ENCODE measurements at regions not wholly inside any gene's neighbourhood (a gene's known extent, or its start where the extent isn't known, plus 50 kb on each side); places are given as distances from the start of the nearest gene placed in this dataset.

DNA sequence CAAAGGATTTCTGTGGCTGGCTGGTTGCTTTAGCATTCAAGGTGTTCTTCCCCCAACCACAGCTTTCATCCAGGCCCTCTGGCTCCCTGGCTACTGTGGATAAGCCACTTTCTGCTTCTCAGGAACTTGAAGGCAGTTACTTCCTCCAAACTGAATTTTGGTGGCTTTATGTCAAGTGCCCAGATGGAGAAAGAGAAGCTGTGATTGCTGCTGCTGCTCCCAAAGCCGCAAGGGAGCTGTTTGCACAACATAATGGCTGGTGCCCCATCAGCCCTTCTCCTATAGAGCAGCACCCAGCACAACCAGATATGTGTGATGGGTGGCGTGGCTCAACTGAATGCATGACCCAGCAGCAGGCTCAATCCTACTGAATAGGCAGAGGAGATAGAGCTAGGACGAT lies 465.2 kb downstream of the MAFB start:
- H3K27ac Mint-ChIP-seq: no peak overlapping the region
- H3K4me1 Mint-ChIP-seq: no peaks in the 10 kb centered on the region
- no peak overlapping the region for H3K4me3 Mint-ChIP-seq
- no peaks in the 10 kb centered on the region for H3K36me3 Mint-ChIP-seq
- H3K27me3 Mint-ChIP-seq (ENCODE audit: low read depth in 3 of 3): peaks cover 0 to 6% (median 2%) of the 10 kb centered on the region in 3 donors
- H3K9me3 Mint-ChIP-seq: peaks cover 0 to 3% (median 0%) of the 10 kb centered on the region in 6 donors
- DNase-seq: no peak

DNA sequence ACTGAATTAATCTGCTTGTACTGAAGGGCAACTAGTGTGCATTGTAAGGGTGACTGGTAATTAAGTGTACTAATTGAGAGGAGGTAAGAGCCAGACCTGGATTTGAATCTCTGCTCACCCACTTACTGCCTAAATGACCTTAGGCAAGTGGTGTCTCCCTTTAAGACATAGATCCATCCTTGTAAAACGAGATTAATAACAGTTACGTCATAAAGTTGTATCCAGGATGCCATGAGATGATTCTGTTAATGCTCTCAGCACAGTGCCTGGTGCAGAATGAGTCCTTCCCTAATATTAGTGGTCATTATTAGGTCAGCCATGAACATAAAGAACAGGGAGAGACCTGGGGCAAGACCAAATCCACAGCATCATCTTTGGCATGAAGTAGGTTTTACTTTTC lies 470.1 kb downstream of the MAFB start:
- H3K36me3 Mint-ChIP-seq: no peaks in the 10 kb centered on the region
- no peak overlapping the region for H3K27ac Mint-ChIP-seq
- H3K27me3 Mint-ChIP-seq (ENCODE audit: low read depth in 3 of 3): peaks cover 1 to 10% (median 2%) of the 10 kb centered on the region in 3 donors
- peaks cover 0 to 7% (median 0%) of the 10 kb centered on the region in 6 donors for H3K9me3 Mint-ChIP-seq
- DNase-seq: no peak
- no peaks in the 10 kb centered on the region for H3K4me1 Mint-ChIP-seq
- H3K4me3 Mint-ChIP-seq: no peak overlapping the region

DNA sequence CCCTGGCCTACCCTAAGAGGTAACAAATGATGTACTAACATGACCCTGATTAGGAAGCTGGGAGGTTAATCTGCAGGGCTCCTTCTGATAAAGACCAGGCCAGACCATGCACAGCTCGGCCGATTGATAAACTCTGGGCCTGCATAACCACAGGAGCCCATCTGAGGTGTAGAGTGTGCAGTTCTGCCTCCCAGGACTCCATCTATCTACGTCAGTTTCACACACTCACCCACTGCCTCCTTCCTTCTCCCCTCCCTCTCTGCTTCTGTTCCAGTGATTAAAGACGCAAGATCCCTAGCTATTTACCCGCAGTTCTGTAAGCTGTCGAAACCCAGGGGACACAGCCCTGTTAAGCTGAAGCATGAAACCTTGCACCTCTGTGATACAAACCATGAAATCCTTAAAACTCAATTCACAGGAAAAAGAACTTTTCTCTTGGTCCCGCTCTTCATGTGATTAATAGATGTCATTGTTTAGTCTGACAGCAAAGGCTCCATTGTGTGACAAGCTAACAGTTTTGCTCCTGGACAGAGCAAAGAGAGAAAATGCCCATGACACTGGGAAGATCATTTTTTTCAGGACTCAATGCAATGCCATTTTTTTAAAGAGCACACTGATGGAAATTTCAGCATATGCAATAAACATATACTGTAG lies 470.6 kb downstream of the MAFB start:
- Mint-ChIP-seq H3K27ac (no peak overlapping the region), H3K36me3 (no peaks in the 10 kb centered on the region), H3K9me3 (peaks cover 0 to 7% (median 0%) of the 10 kb centered on the region in 6 donors), H3K27me3 (ENCODE audit: low read depth in 3 of 3) (peaks cover 1 to 10% (median 2%) of the 10 kb centered on the region in 3 donors), H3K4me1 (no peaks in the 10 kb centered on the region), H3K4me3 (no peak overlapping the region)
- DNase-seq: no peak

DNA sequence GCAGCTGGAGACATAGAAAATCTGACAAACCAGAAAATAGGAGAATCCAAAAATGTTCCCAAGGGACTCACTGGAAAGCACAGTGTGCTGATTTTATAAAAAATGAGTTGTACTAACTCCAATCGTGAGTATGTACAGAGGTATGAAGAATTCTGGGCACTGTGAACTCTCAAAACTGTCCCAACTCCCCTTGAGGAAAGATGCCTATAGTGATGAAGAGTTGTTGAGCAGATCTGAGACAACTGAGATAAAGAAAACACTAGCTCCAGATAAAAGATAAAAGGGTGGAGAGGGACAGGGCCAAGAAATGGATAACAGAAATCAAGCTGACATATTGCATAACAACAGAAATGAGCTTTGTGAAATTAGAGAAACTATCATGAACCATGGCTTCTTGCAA lies 481.4 kb downstream of the MAFB start:
- Mint-ChIP-seq H3K36me3 (no peaks in the 10 kb centered on the region), H3K27ac (no peak overlapping the region), H3K4me1 (no peaks in the 10 kb centered on the region), H3K9me3 (peaks cover 0 to 2% (median 0%) of the 10 kb centered on the region in 6 donors), H3K27me3 (ENCODE audit: low read depth in 3 of 3) (peaks cover 1 to 2% (median 2%) of the 10 kb centered on the region in 3 donors), H3K4me3 (no peak overlapping the region)
- no peak for DNase-seq

DNA sequence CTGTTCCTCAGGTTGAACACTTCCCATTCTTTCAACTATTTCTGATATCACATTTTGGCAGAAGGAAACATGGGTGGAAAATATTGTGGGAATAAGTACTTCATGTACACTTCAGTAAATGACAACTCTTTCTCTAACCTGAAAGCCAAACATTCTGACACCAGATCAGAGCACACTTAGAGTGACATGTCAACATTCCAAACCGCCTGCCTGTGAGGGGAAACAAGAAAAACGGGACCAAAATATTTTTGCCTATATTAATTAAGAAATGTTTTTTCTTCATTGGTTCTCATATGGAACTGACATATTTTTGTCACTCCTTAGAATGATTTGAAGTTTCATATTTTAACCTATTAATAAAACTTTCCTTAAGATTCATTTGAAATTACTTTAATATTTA lies 483.1 kb downstream of the MAFB start:
- H3K27ac Mint-ChIP-seq: no peak overlapping the region
- H3K9me3 Mint-ChIP-seq: peaks cover 0 to 3% (median 0%) of the 10 kb centered on the region in 6 donors
- DNase-seq: no peak
- H3K27me3 Mint-ChIP-seq (ENCODE audit: low read depth in 3 of 3): peaks cover 1 to 8% (median 2%) of the 10 kb centered on the region in 3 donors
- no peaks in the 10 kb centered on the region for H3K4me1 Mint-ChIP-seq
- H3K4me3 Mint-ChIP-seq: no peak overlapping the region
- H3K36me3 Mint-ChIP-seq: no peaks in the 10 kb centered on the region

DNA sequence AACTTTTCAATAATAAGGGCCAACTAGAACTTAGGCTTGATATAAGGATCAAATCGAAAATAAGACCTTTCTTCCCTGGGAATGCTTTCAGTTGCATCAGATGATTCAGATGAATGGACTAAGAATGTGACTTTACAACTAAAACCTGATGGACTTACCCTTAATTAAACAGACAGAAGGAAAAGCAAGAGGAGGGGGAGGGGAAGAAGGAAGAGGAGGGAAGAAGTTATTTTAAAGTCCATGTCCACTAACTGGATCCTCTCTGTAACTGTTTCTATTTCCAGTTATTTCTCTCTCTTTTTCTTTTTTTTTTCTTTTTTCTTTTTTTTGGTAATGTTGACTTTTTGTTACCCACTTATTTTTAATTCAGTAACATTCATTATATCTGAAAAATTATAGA lies 486.0 kb downstream of the MAFB start:
- Mint-ChIP-seq H3K4me3 (no peak overlapping the region), H3K4me1 (no peaks in the 10 kb centered on the region), H3K27ac (no peak overlapping the region), H3K27me3 (ENCODE audit: low read depth in 3 of 3) (peaks cover 0 to 8% (median 2%) of the 10 kb centered on the region in 3 donors), H3K9me3 (peaks cover 0 to 2% (median 0%) of the 10 kb centered on the region in 6 donors), H3K36me3 (no peaks in the 10 kb centered on the region)
- no peak for DNase-seq

DNA sequence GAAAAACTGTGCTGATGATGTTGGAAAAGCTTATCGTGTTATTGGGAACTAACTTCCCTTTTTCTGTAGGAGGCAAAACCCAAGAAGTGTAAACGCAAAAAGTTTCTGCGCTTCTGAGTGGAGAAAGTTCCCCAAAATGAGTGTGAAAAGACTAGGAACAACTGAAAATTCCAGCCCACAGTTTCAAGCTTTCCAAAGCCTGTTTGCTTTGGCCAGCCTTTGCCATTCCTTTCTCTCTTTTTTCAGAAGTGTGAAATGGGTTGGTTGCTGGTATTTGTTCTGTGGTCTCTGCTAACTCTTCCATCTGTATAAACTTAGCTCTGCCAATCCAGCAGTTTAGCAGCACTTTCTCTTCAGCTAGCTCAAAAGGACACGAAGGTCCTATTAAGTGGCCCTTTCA lies 491.3 kb downstream of the MAFB start:
- Mint-ChIP-seq H3K36me3 (no peaks in the 10 kb centered on the region), H3K27ac (no peak overlapping the region), H3K4me3 (no peak overlapping the region), H3K9me3 (peaks cover 0 to 1% (median 0%) of the 10 kb centered on the region in 6 donors), H3K27me3 (ENCODE audit: low read depth in 3 of 3) (peaks cover 0 to 6% (median 0%) of the 10 kb centered on the region in 3 donors), H3K4me1 (no peaks in the 10 kb centered on the region)
- DNase-seq: no peak

DNA sequence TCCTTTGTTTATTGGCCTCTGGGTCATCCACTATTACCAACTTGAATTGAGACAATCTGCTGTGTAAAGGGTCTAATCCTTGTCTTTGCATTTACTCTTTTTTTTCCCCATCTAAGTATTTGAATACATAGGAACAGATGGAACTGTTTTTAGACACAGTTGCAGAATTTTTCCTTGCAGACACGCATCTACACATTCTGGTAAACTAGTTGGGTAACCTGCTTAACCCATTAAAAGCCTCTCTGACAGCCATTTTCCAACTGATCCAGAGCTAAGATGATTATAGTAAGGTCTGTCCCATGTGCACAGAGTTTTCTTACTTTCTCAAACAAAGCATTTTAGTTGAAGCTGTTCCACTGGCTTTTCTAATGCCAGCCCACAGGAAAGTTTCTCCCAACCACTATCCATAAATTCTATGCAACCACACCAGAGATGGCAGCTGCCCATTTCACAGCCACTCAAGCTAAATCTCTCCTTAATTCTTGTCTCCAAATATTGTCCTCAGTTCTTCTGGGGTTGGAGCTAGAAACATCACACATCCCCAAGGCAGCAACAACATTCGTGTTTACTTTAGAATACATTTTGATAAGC lies 492.1 kb downstream of the MAFB start:
- no peak for DNase-seq
- Mint-ChIP-seq H3K9me3 (no peaks in the 10 kb centered on the region), H3K4me1 (no peaks in the 10 kb centered on the region), H3K27me3 (ENCODE audit: low read depth in 3 of 3) (peaks cover 0 to 3% (median 3%) of the 10 kb centered on the region in 3 donors), H3K27ac (no peak overlapping the region), H3K36me3 (no peaks in the 10 kb centered on the region), H3K4me3 (no peak overlapping the region)

DNA sequence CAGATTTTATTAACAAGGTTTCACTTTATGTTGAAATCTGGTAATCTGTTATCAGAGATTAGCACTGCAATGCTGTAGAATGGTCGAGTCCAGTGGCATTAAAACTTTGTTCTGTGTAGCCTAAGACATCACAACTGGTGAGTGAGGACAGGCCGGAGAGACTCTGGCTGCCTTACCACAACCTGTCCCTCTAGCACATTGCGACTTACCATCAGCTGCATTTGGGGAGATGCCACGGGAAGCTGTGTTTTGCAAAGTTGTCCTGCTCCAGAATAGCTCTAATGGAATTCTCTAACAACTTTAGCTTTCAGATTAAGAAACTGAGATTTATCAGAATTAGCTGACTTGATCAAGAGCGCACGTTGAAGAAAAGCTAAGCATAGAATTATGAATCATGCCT lies 493.3 kb downstream of the MAFB start:
- H3K36me3 Mint-ChIP-seq: no peaks in the 10 kb centered on the region
- DNase-seq: no peak
- peaks cover 0 to 3% (median 0%) of the 10 kb centered on the region in 3 donors for H3K27me3 Mint-ChIP-seq (ENCODE audit: low read depth in 3 of 3)
- no peak overlapping the region for H3K4me3 Mint-ChIP-seq
- no peaks in the 10 kb centered on the region for H3K9me3 Mint-ChIP-seq
- H3K4me1 Mint-ChIP-seq: no peaks in the 10 kb centered on the region
- H3K27ac Mint-ChIP-seq: no peak overlapping the region

DNA sequence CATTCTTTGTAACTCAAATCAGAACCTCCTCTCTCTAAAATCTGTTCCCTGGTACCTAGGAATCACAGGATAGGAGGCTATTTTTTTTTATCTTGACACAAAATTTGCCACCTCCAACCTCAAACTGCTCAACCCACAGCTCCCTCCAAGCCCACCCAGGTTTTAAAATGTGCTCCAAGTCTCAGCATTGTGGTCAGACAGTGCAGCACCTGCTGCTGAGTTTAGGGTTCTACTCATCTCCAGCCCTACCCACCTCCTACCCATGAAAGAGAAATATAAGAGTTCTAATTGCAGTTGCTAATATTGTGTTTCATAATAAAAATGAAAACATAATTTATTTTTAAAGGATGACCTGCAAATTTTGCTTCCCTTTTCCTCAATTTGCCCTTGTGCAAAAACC lies 496.5 kb downstream of the MAFB start:
- Mint-ChIP-seq H3K27me3 (ENCODE audit: low read depth in 3 of 3) (peaks cover 0 to 5% (median 0%) of the 10 kb centered on the region in 3 donors), H3K4me3 (no peak overlapping the region), H3K9me3 (no peaks in the 10 kb centered on the region), H3K27ac (no peak overlapping the region), H3K36me3 (no peaks in the 10 kb centered on the region), H3K4me1 (no peaks in the 10 kb centered on the region)
- no peak for DNase-seq

DNA sequence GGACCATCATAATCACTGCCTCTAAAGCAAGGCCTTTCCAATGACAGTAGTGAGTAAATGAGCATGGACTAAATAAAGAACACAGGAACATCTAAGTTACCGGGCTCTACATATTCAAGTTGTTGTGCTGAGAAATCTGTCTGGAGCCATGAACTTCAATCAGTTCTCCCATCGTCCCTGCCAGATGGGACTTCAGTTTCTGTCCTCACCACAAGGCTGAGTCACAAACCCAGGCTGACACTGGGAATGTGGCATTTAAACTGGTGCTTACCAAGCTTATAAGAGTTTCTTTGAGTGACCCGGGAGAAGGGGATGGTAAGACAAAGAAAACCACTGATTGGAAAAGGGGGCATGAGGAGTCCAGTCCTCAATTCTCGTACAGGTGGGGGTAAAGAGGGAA lies 497.0 kb downstream of the MAFB start:
- Mint-ChIP-seq H3K27me3 (ENCODE audit: low read depth in 3 of 3) (peaks cover 0 to 5% (median 0%) of the 10 kb centered on the region in 3 donors), H3K9me3 (no peaks in the 10 kb centered on the region), H3K36me3 (no peaks in the 10 kb centered on the region), H3K4me1 (no peaks in the 10 kb centered on the region), H3K27ac (no peak overlapping the region), H3K4me3 (no peak overlapping the region)
- no peak for DNase-seq

DNA sequence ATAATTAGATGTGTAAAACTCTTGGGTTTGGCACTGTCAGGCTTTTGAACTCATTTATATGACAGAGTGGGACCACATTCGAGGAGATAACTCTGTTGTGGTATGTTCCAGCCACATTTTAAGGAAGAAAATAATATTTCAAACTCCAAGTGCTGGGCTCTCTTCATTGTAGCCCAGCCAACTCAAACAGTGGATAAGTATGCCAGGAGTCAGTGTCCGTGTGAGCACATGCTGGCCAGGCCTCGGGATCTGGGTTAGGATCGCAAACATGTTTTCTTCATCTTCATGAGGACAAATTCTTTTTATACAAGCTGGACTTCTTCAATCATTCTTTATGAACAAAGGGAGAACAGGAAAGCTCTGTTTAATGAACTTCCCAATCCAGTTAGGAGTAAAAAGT lies 497.5 kb downstream of the MAFB start:
- Mint-ChIP-seq H3K4me3 (no peak overlapping the region), H3K27ac (no peak overlapping the region), H3K9me3 (peaks cover 0 to 3% (median 0%) of the 10 kb centered on the region in 6 donors), H3K4me1 (no peaks in the 10 kb centered on the region), H3K36me3 (no peaks in the 10 kb centered on the region), H3K27me3 (ENCODE audit: low read depth in 3 of 3) (peaks cover 0 to 5% (median 0%) of the 10 kb centered on the region in 3 donors)
- no peak for DNase-seq

DNA sequence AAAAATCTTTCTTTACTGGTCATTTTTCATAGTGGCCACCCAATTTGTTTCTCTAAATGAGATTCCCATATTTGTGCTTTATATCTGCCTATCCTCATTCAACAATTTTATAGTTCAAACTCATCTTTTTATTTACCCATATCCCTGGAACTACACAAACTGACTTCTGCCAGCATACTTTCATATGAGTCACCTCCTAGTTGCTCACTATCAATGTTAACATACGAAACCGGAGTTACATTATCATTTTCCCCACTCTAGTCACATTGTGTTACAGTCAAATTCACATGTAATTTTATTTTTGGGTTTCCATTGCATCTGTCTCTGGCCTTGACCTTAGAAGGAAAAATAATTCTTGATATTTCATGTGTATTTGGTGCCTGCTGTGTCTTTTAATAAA lies 499.4 kb downstream of the MAFB start:
- Mint-ChIP-seq H3K36me3 (no peaks in the 10 kb centered on the region), H3K4me1 (no peaks in the 10 kb centered on the region), H3K27me3 (ENCODE audit: low read depth in 3 of 3) (peaks cover 0 to 5% (median 0%) of the 10 kb centered on the region in 3 donors), H3K4me3 (no peak overlapping the region), H3K9me3 (peaks cover 0 to 3% (median 0%) of the 10 kb centered on the region in 6 donors), H3K27ac (no peak overlapping the region)
- no peak for DNase-seq

DNA sequence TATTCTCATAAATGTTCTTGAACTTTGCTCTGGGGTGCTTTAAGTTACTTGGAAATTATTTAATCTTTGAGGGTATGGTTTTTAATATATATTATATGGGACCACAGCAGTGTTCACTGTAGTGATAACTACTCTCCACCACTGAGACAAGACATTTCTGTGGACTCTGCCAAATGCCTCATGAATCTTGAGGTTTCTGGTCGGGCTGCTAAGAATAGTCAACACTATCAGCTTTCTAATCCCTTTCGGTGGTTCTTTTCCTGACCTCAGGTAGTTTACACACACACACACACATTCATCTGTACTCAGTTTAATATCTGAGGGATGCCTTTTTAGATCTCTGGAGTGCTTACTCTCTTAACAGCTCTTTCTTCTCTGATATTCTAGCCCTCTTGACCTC lies 500.7 kb downstream of the MAFB start:
- H3K27me3 Mint-ChIP-seq (ENCODE audit: low read depth in 3 of 3): peaks cover 0 to 5% (median 0%) of the 10 kb centered on the region in 3 donors
- H3K9me3 Mint-ChIP-seq: peaks cover 0 to 3% (median 0%) of the 10 kb centered on the region in 6 donors
- no peak overlapping the region for H3K27ac Mint-ChIP-seq
- H3K36me3 Mint-ChIP-seq: no peaks in the 10 kb centered on the region
- no peaks in the 10 kb centered on the region for H3K4me1 Mint-ChIP-seq
- no peak overlapping the region for H3K4me3 Mint-ChIP-seq
- DNase-seq: no peak

DNA sequence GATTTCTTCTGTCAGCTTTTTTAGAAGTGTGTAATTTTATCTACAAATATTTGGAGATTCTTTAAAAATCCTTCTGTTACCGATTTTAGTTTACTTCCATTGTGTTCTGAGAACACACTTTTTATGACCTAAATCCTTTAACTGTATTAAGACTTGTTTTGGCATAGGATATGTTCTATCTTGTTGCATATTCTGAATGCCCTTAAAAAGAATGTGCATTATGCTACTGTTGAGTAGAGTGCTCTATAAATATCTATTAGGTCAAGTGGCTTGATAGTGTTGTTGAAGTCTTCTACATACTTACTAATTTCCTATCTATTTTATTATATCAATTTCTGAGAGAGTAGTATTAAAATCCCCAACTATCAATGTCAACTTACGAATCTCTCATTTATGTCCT lies 502.2 kb downstream of the MAFB start:
- Mint-ChIP-seq H3K27me3 (ENCODE audit: low read depth in 3 of 3) (peaks cover 0 to 2% (median 2%) of the 10 kb centered on the region in 3 donors), H3K4me3 (no peak overlapping the region), H3K9me3 (peaks cover 0 to 3% (median 0%) of the 10 kb centered on the region in 6 donors), H3K27ac (no peak overlapping the region), H3K4me1 (no peaks in the 10 kb centered on the region), H3K36me3 (no peaks in the 10 kb centered on the region)
- no peak for DNase-seq
